CD4-positive, alpha-beta T cell treated with Interleukin-2 at 100 ng/mL for 4 hours (primary cell): ENCODE measurements at regions not wholly inside any gene's neighbourhood (a gene's known extent, or its start where the extent isn't known, plus 50 kb on each side); places are given as distances from the start of the nearest gene placed in this dataset.

Experiments
- DNase-seq: peaks from one replicate; pipeline ENCODE4 v3.0.0-alpha.2; 2020; ENCODE audit warnings: low spot score

- DNase-seq: no peak
These were observed 180.1 kb downstream of the ACTL7B start for GRCh38 chr9:108675708-108676107.

- DNase-seq: no peak
These were observed 180.8 kb downstream of the ACTL7B start for GRCh38 chr9:108674766-108675530.

- DNase-seq: no peak
These were observed 182.4 kb downstream of the ACTL7B start for GRCh38 chr9:108673386-108673785.

- DNase-seq: no peak
These were observed 183.2 kb downstream of the ACTL7B start for GRCh38 chr9:108672475-108673190.

- no peak for DNase-seq
These were observed 184.0 kb downstream of the ACTL7B start for GRCh38 chr9:108671794-108672193.

GRCh38 chr9:108671176-108671575, 184.6 kb downstream of the ACTL7B start:
- DNase-seq: no peak

GRCh38 chr9:108668938-108669335, 186.8 kb downstream of the ACTL7B start:
- DNase-seq: no peak

- no peak for DNase-seq
These were observed 187.4 kb downstream of the ACTL7B start for GRCh38 chr9:108668191-108668937.

GRCh38 chr9:108666240-108666784, 189.5 kb downstream of the ACTL7B start:
- no peak for DNase-seq

GRCh38 chr9:108665521-108666239, 190.1 kb downstream of the ACTL7B start:
- no peak for DNase-seq

- no peak for DNase-seq
These were observed 191.2 kb downstream of the ACTL7B start for GRCh38 chr9:108664309-108665255.

GRCh38 chr9:108663422-108663821, 192.4 kb downstream of the ACTL7B start:
- no peak for DNase-seq

- DNase-seq: no peak
These were observed 192.8 kb downstream of the ACTL7B start for GRCh38 chr9:108662956-108663355.

- no peak for DNase-seq
These were observed 193.5 kb downstream of the ACTL7B start for GRCh38 chr9:108662091-108662875.

- no peak for DNase-seq
These were observed 199.2 kb downstream of the ACTL7B start for GRCh38 chr9:108656566-108656965.

GRCh38 chr9:108655818-108656217, 200.0 kb downstream of the ACTL7B start:
- no peak for DNase-seq

- DNase-seq: no peak
These were observed 201.2 kb downstream of the ACTL7B start for GRCh38 chr9:108654566-108654965.

- DNase-seq: no peak
These were observed 202.9 kb downstream of the ACTL7B start for GRCh38 chr9:108652851-108653250.

GRCh38 chr9:108650826-108651225, 205.0 kb downstream of the ACTL7B start:
- DNase-seq: no peak

- DNase-seq: no peak
These were observed 210.3 kb downstream of the ACTL7B start for GRCh38 chr9:108645520-108645919.
